ENCODE measurements at regions not wholly inside any gene's neighbourhood (a gene's known extent, or its start where the extent isn't known, plus 50 kb on each side); places are given as distances from the start of the nearest gene placed in this dataset.

DNA sequence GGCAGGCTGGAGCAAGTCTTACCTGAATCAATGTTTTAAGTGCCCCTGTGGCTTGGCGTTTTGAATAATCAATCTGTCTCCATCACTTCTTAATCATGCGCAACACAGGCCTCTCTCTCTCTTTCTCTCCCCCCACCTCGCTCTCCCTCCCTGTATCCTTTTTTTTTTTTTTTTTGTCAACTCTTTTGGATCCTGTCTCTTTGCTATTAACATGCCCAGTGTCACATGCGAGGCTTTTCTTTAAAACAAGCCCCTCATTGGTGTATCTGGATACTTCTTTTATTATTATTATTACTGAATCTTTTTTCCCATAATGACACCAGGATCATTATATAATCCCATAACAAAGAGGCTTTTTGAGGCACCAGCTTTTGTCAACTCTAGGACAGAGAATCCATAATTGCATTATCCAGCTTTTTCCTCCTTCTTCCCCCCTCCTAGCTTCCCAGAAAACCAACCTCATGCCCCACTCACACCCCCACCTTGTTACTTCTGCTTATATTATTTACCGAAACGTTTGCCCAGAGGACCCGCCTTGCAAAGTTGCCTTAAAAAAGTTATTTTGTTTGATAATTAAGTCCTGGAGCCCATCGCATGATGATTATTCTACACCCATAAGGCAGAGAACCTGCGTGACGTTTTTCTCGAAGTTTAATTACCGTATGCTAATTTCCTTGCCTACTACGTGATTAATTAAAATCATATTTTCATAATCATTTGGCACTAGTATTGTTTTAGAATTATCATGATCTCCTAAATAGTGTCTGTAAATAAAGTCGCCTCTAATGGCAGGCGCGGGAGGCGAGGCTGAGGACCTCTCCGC is 148.1 kb upstream of the ZNF536 start:
- H3K36me3 ChIP-seq (ENCODE audit: control insufficient read depth, insufficient read depth, low read length): no peaks in the 10 kb centered on the region
- no peak for ATAC-seq
- TF ChIP-seq NBN (IDR thresholded peaks at IDR 0.05; ENCODE audit: low read depth) (no peak), PHTF2 (CRISPR knock-in tag; IDR thresholded peaks at IDR 0.05) (no peak), ZNF143 (CRISPR knock-in tag; IDR thresholded peaks at IDR 0.05) (no peak), NEUROD1 (IDR thresholded peaks at IDR 0.05; ENCODE audit: borderline replicate concordance, low read depth, low read length, partially characterized antibody) (no peak)
- POLR2A ChIA-PET: no interaction called here
- no peak overlapping the region for H3K9ac ChIP-seq (ENCODE audit: insufficient read depth in 1 of 2, low read depth in 2 of 2, low read length in 2 of 2)
- H2AFZ ChIP-seq (ENCODE audit: low read depth, low read length): no peak overlapping the region
- H3K4me1 ChIP-seq (replicated peaks in 1 of 2; ENCODE audit: control insufficient read depth in 2 of 2, insufficient read depth in 2 of 2, low read length in 2 of 2): peaks cover 0 to 21% of the 10 kb centered on the region in 2 experiments; a peak in 2 of 5 replicates
- no peak overlapping the region for H3K4me2 ChIP-seq (ENCODE audit: insufficient read depth, low read length)
- FAIRE-seq: no peak
- no peaks in the 10 kb centered on the region for H3K9me3 ChIP-seq (replicated peaks; ENCODE audit: control insufficient read depth, insufficient read depth, low read depth, low read length)
- BruUV-seq (replicated peaks): no TSS peak
- no peak for DNase-seq (ENCODE audit: extremely low read depth in 1 of 4, low spot score in 3 of 4)
- WGBS (ENCODE audit: insufficient coverage, low coverage, missing lambda C conversion rate): 20% methylated on average over 17 of the region's 18 CpGs
- CTCF ChIA-PET (ENCODE audit: low intra/inter-chr PET ratio): no interaction called here
- in situ Hi-C loops (cut with MboI): loop anchor here (5.0 kb wide), 1 partner anchor 428 kb away; no protein-coding TSS in a partner anchor
- no peaks in the 10 kb centered on the region for H3K79me2 ChIP-seq (ENCODE audit: control insufficient read depth, insufficient read depth, low read length)
- H3K4me3 ChIP-seq: no peak overlapping the region
- peaks cover 18 to 47% of the 10 kb centered on the region in 2 experiments; a peak in 4 of 5 replicates for H3K27me3 ChIP-seq (ENCODE audit: control insufficient read depth in 2 of 2, insufficient read depth in 2 of 2, low read length in 2 of 2)
- H3K27ac ChIP-seq (ENCODE audit: extremely low read depth, low read depth, low read length): no peak overlapping the region
- no peaks in the 10 kb centered on the region for H3K9me1 ChIP-seq (ENCODE audit: control insufficient read depth, insufficient read depth, low read length)
- H4K20me1 ChIP-seq (replicated peaks; ENCODE audit: control insufficient read depth, insufficient read depth, low read length): 0 out of 2 replicates have a peak, but pooled peaks cover 7% of the 10 kb centered on the region
- intact Hi-C loops (cut with micrococcal nuclease): no loop called here

Data from K562 (cell line).